HG02642 (cell line): ENCODE measurements at regions not wholly inside any gene's neighbourhood (a gene's known extent, or its start where the extent isn't known, plus 50 kb on each side); places are given as distances from the start of the nearest gene placed in this dataset.

ENCODE experiments used
- ATAC-seq: cut with Tn5 transposase; IDR thresholded peaks from one replicate; pipeline ENCODE4 v1.9.1; 2021; ENCODE audit warnings: mild to moderate bottlenecking; ENCODE audit not compliant: unreplicated experiment, poor library complexity

DNA sequence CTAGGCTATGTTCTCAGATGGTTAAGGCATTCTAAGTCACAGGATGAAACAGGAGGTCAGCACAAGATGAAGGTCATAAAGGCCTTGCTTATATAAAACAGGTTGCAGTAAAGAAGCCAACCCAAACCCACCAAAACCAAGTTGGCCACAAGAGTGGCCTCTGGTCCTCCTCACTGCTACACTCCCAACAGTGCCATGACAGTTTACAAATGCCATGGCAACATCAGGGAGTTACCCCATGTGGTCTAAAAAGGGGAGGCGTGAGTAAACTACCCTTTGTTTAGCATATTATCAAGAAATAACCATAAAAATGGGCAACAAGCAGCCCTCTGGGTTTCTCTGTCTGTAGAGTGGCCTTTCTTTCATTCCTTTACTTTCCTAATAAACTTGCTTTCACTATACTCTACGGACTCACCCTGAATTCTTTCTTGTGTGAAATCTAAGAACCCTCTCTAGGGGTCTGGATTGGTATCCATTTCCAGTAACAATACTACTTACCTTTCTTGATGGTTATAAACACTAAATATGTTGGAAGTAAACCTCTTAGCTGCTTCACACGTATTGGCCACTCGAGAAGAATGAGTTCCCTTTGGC is 1237.9 kb downstream of the FAM181B start:
- ATAC-seq: no peak

DNA sequence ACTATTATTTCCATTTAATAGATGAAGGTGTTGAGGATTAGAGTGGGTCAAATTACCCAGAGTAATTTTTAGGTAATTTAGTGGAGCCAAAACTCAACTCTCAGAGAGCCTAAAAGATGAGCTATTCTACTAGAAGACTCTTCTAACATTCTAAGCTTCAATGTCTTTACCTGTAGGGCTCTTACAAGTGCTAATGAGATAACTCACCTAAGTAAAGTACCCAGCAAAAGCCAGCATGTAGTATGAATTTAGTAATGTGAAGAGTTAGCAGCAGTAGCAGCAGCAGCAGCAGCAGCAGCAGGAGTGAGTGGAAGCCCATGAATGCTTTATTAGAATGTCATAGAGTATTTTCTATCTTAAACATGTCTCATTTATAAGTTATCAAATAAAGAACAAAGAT is 1239.2 kb downstream of the FAM181B start:
- ATAC-seq: no peak

DNA sequence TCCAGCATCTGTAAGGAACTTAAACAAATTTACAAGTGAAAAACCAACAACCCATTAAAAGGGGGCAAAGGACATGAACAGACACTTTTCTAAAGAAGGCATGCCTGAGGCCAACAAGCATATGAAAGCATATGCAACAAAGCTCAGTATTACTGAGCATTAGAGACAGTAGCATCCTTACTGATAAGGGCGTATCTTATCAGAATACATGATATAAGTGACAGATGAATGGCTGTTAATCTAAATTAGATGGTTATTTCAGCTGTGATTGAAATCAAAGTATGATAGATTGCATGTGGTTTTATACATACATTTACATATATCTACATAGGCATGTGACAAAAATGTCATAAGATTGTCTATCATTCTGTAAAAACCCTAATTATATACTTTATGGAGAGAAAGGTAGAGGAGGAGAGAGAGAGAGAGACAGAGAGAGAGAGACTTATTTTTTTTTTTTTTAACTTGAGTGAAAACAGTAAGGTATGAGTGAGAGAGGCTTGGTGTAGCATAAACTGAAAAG is 1240.7 kb downstream of the FAM181B start:
- ATAC-seq: no peak

- ATAC-seq: no peak
Observed at GRCh38 chr11:81487109-81487508, 1246.6 kb downstream of the FAM181B start.

GRCh38 chr11:81484196-81484595 is 1249.5 kb downstream of the FAM181B start:
- no peak for ATAC-seq

DNA sequence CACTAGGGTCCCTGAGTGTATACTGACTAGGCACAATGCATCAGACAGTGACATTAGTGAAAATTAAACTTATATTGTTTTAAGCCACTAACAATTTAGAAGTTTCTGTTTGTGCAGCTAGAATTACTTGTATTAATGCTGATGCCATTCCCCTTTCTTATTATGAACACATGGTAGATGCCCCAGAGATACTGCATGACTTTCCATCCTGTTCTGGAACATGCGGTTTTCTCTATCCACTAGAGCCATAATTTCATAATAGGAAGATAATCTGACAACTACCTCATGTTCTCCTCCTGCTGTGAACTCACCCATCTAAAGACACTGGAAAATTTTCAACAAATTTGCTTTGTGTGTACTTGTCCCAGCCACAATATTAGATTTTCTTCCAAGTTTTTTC is 1256.4 kb downstream of the FAM181B start:
- ATAC-seq: no peak

GRCh38 chr11:81476345-81476744 is 1257.3 kb downstream of the FAM181B start:
- no peak for ATAC-seq

DNA sequence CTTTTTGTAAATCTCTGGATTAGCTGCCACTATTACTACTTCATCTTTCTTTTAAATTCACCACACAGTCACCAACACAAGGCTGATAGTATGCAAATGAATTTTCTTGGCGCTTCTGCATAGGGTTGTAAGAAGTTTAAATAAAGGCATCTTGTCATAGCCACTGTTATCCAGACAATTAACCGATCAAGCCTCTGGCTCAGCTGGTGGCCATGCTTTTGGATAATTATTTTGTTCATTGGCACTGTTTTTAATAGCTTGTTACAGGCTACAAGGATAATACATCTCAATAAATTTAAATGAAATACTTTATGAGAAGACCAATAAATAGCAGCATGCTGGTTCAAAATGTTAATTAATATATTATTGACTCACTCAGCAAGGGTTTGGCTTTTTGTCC is 1261.0 kb downstream of the FAM181B start:
- ATAC-seq: no peak

DNA sequence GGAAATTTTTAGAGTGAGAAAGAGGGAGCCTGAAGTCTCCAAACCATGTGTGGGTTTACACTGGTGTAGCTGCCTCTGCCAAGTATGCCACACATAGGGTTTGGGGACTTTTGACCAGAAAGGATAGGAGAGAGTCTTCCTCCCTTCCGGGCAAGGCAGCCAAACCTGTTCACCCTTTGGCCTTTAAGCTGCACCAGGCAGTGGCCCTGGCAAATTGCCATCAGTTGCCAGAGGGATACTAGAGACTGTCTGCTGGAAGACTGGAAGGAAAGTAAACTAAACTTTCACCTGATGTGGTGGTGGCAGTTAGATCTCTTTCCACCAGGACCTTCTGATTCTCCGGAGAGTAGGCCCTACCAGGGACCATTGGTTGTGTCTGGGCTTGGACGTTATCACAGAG is 1263.2 kb downstream of the FAM181B start:
- ATAC-seq: no peak

DNA sequence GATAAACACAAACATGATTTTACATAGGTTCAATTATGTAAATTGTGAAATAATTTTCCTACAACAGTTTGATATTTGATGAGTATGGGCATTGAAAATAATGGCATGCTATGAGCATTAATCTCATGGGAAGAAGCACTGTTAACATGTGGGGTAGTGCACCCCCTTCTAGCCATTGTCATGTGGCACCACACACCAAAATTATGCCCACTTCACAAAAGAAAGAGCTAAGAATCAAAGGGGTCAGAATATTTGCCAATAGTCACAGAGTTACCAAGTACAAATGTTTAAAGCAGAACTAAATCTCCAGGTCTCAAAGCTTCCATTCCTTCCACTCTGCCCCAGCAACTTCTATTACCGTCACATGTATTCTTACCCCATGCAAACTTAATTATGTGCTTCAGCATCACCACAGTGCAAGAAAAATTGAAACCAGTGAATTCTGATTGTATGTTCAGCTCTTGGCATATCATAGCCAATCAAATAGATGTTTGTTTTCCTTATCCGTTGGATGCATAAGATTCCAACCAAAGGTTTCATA is 1273.8 kb downstream of the FAM181B start:
- no peak for ATAC-seq

DNA sequence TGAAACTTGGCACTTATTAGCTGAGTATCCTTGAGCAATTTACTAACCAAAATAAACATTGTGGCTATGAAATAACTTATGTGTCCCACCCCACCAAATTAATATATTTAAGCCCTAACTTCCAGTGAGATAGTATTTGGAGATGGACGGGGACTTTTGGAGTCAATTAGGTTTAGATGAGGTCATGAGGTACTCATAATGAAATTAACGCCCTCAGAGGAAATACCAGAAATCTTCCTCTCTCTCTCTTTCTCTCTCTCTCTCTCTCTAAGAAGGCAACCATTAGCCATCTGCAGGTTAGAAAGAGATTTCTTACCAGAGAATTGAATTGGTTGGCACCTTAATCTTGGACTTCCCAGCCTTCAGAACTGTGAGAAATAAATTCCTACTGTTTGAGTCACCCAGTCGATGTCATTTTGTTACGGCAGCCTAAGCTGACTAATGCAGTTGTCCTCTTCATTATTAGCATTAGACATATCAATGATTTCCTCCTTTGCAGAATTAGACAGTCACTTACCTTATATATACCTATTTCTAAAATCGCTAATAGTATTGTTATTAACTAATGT is 1284.0 kb downstream of the FAM181B start:
- no peak for ATAC-seq

GRCh38 chr11:81444297-81444696 is 1289.4 kb downstream of the FAM181B start:
- no peak for ATAC-seq

DNA sequence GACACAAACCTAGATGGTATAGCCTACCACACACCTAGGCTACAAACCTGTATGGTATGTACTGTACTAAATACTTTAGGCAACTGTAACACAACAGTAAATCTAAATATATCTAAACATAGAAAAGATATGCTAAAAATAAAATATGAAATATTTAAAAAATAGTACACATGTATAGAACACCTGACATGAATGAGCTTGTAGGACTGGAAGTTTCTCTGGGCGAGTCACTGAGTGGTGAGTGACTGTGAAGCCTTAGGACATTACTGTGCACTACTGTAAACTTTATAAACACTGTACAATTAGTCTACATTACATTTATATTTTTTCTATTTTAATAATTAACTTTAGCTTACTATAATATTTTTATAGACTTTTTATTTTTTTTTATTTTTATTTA is 1301.3 kb downstream of the FAM181B start:
- ATAC-seq: no peak

- ATAC-seq: no peak
Observed at GRCh38 chr11:81424822-81425221, 1308.8 kb downstream of the FAM181B start.

DNA sequence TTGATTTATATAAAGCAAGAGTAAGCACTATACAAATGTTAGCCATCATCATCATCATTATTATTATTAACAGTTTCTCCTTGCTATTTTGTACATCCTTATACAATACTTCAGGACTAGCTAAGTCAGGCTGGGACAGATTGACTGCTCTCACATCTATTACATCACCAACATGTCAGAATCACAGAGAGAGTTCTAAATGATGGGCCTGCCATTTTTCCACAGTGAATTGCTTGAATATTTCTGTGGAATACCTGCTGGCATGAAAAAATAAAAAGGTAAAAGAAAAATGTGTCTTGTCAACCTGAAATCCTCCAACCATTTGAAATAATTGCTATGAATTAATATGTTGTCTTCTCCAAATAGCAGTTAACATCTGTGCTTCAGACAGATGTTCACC is 1311.3 kb downstream of the FAM181B start:
- no peak for ATAC-seq

DNA sequence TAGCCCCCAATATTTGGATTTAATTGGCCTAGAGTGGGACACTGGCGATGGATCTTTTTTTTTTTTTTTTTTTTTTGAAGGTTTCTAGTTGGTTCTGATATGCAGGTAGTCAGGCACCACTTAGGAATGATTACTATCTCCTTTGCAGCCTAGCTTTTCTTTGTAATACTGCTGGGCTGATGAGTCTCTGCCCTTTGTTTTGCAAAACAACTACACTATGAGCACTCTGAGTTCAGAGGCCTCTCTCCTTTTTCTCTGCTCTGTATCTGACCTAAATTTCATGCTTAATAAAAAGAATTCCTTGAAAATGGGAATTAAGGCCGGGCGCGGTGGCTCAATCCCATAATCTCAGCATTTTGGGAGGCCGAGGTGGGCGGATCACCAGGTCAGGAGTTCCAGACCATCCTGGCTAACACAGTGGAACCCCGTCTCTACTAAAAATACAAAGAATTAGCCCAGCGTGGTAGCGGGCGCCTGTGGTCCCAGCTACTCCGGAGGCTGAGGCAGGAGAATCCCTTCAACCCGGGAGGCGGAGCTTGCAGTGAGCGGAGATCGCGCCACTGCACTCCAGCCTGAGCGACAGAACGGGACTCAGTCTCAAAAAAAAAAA is 1312.3 kb downstream of the FAM181B start:
- ATAC-seq: no peak

- no peak for ATAC-seq
Observed at GRCh38 chr11:81420668-81421250, 1312.9 kb downstream of the FAM181B start.

- ATAC-seq: no peak
Observed at GRCh38 chr11:81397316-81397715, 1336.3 kb downstream of the FAM181B start.

DNA sequence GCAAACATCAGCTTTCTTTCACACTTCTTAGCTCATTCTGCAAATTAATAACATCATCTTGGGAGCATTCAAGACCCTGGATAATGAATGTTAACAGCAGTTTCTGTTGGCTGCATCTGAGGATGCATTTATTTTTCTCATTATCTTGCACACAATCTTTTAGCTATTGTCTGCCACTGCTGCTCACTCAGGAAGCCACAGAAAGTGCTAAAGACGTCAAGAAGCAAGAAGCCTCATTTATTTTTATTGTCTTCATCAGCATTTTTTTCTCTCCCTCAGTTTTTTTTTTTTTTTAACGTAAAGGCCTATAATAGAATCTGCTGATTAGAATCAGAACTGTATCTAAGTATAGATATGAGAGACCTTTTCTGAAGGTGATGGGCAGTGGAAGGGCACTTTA is 1339.4 kb downstream of the FAM181B start:
- ATAC-seq: no peak

- ATAC-seq: no peak
Observed at GRCh38 chr11:81388326-81388725, 1345.3 kb downstream of the FAM181B start.

GRCh38 chr11:81380395-81380794 is 1353.3 kb downstream of the FAM181B start:
- ATAC-seq: no peak
